IPS-NIHi11 (cell line): ENCODE measurements at regions not wholly inside any gene's neighbourhood (a gene's known extent, or its start where the extent isn't known, plus 50 kb on each side); places are given as distances from the start of the nearest gene placed in this dataset.
A peak's percentile ranks its signal among the peaks of the same experiment; 100 is the strongest.

Experiments used
- DNase-seq: peaks from one replicate; pipeline ENCODE4 v3.0.0; 2012; ENCODE audit warnings: mixed read lengths, low spot score

DNA sequence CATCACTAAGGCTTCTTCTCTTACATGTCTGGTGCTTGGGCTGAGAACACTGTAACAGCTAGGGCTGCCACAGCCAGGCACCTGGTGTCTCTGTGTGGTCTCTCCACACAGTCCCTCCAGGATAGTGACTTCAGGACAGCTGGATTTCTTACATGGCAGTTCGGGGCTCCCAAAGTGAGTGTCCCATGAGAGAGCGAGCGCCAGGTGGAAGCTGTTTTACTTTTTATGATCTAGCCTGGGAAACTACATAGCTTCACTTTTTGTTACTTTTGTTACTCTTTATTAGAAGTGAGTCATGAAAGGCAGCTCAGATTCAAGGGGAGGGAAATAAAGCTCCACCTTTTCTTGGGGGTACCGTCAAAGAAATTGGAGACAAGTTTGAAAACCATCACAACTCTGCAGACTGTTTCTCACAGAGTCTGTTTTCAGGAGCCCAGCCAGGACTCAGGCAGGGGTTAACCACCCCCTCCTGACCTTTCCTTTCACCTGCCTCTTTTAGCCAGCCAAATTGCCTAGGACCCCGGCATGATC lies 373.0 kb downstream of the MID1IP1 start:
- DNase-seq, result no peak

DNA sequence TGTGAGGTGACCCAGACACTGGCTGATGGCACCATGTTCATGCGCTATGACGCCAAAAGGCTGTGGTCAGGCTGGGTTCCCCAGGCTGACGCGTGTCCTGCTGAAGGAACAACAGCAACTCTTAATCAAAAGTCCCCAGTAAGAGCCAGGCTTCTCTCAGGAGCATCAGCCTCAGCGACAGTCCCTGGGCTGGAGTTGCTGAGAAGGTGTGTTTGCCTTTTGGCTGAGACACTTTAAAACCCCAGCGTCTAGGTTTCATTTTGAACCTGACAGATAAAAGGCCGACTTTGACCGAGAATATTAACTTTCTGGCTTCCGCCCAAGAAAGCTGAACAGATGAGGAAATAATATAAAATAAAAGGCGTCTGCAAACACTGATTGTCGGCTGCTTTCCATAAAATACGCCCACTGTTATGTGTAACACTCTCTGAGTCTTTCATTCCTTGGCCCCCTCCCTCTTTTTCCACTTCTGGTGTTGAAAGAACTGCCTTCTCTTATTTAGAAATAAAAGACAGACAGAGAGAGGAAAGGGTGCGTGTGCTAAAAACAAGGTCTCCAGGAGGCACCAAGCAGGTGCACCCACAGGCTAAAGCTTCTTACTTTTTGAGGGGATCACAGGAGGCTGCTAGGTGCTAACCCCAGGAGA lies 373.6 kb downstream of the MID1IP1 start:
- DNase-seq, result no peak

DNA sequence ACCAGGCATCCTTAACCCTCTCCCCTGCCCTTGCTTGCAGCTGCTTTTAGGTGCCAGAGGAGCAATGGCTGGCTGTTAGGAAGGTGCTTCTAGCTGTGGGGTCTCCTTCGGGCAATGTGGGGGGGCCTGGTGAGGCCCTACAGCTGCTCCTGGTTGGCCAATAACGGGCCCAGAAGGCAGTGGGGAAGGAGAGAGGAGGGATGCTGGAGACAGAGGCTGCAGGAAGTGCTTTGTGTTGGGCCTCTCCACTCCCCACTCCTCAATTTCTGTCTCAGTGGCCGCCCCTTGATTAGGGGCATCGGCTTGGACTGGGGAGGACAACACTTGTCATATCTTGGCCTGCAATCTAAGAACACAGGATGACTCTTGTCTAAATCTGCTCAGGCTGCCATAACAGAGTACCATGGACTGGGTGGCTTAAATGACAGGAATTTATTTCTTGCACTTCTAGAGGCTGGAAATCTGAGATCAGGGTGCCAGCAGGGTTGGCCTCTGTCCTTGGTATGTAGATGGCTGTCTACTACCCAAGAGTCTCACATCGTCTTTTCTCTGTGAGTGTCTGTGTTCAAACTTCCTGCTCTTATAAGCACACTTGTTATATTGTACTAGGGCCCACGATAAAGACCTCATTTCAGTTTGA lies 374.3 kb downstream of the MID1IP1 start:
- no peak for DNase-seq

DNA sequence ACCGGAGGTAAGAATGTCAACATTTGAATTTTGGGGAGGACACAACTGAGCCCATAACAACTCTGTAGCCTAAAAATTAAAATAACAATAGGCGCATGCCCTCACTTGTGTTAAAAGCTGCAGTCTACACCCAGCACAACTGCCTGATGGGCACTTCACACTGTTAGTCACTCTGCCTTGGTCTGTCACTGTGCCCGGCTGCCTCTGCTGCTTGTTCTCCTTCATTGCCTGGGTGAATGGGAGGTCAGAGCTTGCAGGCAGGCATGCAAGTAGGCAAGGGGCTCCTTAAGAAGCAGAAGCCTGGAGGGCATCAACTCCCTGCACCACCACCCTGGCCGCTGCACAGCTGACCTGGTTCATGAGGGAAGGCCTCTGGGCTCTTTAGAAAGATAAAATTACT lies 374.8 kb downstream of the MID1IP1 start:
- DNase-seq, result no peak

DNA sequence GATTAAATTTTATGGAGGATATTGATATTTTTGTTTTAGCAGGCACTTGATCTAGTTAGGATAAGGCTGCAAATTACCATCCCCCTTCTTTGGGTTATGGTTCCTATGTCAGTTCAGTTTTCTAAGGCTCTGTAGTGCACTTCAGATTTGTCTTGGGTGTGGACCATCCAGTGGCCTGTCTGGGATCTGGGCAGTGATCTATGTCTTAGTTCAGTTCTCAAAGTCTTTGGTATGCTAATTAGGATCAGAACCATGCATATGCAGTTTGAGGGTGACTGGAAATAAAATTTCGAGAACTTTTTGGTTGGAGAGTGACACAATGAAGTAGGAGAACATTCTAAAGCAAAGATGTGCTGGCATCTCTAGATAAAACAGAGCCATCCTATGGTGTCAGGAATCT lies 388.2 kb downstream of the MID1IP1 start:
- no peak for DNase-seq

DNA sequence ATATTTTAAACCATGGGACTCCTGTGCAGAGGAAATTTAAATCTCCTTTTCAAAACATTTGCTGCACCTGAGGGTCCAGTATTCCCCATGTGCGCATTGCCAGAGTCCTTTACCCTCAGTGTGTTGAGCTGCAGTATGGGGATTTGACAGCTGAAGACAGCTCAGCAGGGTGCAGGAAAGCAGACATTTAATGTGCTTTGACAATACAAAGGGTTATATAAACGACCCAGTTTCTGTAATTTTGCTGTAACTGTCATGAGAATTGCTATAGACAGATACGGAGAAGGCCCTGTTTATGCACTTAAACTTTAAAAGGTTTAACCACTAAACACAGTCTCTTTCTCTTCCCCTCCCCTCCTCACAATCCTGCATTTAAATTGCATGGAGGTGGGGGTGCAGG lies 393.4 kb downstream of the MID1IP1 start:
- DNase-seq, result no peak

DNA sequence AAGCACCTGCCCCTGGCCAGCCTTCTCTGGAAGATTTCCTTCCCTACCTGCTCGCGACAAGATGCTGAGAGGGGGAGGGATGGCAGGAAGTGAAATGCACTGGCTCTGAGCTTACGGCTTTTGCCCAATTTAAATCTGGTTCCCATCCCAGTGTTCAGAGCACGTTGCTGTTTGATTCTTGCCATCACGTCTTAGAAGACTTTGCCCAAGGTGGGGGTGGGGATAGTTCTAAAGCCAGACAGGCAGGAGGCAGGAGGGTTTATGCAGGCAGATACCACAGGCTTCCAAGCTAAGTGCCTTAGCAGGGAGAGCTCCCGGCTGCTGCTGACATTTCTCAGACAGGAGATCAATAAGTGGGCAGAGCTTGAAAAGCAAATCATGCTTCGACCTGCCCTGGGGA lies 393.9 kb downstream of the MID1IP1 start:
- peak; percentile 11 for DNase-seq

DNA sequence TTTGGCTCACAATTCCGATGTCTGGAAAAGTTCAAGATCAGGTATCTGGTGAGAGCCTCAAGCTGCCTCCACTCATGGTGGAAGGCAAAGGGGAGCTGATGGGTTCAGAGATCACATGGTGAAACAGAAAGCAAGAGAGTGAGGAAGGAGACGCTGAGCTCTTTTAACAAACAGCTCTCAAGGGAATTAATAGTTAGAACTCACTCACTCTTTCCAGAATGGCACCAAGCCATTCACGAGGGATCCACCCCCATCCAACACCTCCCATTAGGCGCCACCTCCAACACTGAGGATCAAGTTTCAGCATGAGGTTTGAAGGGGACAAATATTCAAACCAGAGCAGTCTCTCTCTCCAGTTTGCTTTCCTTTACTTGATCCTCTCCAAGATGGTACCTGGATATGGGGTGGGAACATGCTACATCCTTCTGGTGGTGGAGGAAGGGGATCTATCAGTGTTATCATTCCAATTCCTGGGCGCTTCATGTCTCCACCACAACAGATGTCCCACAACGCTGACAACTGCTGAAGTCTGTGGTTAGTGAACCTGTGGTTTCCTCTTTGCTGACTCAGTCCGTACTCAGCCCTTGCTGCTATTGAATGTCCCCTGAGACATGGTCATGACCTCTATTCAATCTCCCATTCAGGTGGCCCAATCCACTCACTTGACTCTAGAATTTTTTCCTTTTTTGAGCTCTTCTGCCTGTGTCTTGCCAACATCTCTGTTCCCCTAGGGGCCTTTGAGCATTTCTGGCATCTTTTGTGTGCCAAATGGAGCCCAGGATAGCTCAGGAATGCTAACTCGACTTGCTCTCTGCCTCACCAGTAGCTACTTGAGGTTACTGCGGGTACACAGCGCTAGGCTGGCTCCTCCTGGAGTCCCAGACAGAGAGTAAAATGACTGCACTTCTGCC lies 395.2 kb downstream of the MID1IP1 start:
- DNase-seq, result no peak

DNA sequence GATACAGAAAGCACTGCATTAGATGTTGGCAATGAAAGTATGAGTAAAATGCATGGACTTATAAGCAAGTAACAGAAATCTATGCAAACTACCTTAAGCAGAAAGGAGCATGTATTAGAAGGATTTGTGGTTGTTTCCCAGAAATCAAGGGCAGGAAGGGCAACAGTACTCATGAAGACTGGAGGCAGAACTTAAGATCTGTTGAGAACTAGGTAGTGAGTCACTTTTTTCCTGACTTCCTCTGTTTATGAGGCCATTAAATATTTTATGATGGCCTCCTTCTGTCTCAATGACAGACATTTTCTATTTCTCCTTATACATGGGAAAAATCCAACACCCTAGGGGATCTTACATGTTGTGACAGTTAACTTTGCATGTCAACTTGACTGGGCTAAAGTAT lies 398.2 kb downstream of the MID1IP1 start:
- DNase-seq, result no peak

DNA sequence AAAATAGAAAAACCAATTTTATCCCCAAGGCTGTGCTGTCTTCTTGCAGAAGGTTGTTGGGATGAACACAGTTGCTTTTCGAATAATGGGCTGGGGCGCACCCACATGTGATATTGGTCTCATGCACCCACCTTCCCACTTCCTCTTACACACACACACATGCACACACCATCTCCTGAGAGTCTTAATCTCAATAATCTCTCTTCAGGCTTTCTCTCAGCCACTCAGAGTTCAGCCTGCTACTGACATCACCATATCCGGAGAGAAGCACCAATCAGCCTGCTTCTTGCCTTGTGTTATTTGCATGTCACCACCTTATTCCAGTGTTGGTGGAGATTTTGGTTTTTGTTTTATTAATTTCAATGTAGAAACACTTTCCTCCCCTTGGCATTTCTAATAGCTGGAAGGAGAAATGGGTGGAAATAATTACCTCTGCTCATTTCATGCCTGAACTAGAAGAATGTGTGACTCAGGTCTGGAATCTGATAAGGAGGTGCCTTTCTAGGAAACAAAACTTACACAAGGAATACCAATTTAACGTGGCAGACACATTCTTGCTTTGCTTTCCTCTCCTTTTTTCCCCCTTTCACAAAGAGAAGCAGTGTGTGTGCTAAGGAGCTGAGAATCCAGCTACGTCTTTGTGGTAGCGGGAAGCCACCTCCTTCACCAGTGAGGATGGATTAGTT lies 400.2 kb downstream of the MID1IP1 start:
- DNase-seq, result no peak

DNA sequence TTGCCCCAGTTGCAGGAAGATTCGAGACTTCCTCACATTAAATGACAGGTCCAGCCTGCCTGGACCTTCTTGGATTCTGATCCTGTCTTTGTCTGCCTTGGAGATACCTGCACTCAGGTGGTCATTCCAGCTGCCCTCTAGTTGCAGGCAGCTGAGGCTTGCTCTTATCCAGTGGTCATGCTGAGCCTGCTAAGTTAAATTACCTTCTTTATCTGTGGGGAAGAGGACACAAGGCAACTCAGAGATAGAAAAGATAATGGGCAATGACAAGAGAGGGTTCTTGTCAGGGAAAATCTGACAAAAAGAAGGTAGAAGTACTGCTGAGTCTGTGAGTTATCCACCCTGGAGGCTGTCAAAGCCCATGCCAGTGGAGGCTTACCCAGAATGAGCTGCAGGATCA lies 401.4 kb downstream of the MID1IP1 start:
- DNase-seq, result no peak

DNA sequence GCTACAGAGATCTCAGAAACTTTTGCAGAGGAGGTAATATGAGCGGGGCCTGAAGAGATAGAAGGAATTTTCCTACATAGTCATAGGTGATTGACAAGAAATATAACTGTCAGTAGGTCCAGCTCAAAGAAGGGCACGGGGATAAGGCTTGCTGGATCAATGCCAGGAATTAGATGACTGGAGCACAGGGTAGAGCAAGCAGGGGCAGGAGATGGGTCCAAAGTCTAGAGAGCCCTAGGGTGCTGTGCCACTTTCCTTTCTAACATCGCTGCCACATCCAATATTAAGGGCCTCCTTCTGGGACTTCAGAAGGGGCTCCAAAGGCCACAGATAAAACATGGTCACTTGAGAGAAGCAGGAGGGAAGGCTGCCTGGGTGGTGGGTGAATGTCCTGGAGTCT lies 402.2 kb downstream of the MID1IP1 start:
- DNase-seq, result no peak

DNA sequence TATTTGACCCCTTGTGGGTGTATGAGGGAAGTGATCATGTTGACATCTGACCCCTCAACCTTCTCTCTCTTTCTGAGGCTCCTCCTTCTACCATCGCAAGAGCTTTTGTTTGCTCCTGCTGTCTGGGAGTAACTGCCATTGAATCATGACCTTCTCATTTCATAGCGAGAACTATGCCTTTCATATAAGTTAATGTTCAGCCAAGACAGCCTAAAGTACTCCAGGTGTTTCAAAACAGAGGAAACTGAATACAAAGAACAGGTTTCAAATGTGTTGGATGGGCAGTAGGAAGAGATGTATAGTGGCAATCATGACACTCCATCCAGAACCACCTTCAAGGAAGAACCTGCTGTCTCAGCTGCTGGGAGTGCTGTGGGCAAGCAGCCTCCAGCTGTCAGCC lies 403.1 kb downstream of the MID1IP1 start:
- no peak for DNase-seq

DNA sequence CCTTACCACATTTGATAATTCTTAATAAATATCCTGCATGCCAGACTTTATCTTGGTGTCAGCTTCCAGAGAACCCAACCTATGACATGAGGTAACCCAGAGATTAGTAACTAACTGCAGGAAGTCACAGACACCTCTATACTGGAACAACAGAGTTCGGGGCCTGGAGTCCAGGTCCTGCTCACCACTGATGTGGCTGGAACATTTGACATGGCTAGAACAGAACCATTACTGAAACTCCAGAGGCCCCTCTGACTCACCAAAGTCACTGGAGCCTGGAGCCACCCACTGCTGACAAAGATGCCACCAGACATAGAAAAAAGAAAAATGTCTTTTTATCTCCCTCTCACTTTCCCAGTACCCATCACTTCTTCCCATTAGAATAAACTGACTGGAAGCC lies 403.7 kb downstream of the MID1IP1 start:
- no peak for DNase-seq

DNA sequence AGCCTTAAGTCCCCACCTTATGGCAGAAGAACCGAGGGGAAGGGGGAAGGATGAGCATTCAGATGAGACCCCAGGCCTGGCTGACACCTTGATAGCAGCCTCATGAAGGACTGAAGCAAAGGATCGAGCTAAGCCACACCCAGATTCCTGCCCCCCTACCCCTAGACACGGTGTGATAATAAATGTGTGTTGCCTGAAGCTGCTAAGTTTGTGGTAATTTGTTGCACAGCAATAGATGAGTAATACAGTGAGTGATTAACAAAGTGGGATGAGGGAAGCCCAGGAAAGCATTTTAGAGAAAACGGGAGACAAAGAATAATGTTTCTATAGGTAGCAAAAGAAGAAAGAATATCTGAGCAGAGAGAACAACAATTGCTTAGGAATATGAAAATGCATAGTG lies 404.2 kb downstream of the MID1IP1 start:
- DNase-seq, result no peak

DNA sequence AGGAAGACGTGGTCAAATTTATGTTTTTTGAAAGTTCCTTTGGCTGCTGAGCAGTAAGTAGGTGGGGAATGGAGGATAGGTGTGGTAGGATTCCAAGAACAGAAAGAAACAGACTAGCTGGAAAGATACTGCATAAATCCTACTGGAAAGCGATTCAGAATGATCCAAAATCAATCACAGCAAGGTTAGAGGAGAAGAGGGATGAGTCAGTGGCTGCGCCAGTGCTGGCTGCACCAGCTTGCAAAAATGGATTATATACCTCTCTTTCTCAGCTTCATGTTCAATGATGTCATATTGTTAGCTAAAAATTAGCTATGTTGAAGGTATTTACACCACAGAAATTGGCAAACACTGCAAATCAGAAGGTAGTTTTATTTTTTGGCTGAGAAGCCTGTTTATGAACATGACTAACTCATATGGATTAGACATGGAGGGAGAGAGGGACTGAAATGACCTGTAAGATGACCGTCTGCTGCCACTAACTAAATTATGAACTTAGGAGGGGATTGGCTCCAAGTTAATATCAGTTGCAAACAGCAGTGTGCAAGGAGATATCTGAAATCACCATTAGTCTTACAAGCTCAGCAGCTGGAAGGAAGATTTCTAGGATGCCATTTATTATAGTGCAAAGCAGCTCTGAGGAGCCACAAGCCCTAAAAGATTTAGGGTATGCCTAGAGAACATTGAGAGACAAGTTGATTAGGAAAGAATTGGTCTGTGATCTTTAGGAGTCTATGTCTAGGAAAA lies 405.3 kb downstream of the MID1IP1 start:
- no peak for DNase-seq

DNA sequence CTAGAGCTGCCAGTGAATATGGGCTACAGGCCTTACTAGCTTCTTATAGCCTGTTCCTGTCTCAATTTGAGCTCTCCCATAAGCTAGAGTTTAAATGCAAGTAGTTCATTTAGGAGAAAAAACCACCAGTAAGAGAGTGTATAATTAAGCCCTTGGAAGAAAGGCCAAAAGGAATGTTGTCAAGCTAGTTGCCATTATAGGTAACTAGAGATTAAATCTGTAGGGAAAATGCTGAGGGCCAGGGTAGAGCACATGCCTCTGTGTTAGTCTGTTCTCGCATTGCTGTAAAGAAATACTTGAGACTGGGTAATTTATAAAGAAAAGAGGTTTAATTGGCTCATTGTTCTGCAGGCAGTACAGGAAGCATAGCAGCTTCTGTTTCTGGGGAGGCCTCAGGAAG lies 410.2 kb downstream of the MID1IP1 start:
- no peak for DNase-seq

DNA sequence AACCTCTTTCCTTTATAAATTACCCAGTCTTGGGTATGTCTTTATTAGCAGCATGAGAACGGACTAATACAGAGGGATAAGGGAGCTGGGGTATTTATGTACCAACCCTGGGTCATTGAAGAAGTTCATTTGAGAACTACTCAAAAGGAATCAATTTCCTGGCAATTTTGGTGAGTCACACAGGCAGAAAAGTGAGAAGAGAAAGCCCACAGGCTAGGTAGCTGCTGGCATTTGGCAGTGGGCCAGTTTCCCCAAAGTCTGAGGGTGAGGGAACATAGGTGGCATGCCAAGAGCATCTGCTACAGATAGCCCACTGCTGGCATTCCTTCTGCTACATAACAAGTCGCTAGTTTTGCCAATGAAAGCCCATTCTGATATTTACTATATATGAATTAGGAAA lies 411.2 kb downstream of the MID1IP1 start:
- no peak for DNase-seq

DNA sequence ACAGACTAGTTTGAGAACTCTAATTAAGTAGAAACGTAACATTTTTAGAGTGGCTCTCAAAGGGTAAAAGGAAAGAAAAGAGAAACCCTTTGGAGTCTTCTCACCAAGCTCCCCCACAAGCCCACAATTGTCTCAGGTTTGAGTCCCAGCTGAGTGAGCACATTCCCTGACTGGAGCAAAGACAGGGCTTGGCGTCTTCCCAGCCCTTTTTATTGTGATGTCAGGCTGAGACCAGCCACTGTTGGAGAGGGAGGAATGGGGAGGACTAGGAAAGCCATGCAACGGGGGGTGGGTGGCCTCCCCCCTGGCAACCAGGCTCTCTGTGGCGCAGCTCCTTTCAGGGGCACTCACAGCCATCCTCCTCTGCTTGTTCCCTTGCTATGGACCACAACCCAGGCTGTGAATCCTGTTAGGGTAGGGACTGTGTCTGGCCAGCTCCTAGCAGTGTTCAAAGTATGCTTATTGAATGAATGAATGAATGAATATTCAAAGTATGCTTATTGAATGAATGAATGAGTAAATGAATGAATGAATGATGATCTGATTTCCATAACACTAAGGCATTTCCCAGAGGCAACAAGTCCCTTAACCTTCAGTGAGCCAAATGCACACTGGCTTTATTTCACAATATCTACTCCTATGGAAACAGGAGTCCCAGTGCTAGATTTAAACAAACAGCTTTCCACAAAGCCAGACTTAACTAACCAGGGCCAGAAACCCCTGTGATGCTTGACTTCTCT lies 413.3 kb downstream of the MID1IP1 start:
- no peak for DNase-seq

DNA sequence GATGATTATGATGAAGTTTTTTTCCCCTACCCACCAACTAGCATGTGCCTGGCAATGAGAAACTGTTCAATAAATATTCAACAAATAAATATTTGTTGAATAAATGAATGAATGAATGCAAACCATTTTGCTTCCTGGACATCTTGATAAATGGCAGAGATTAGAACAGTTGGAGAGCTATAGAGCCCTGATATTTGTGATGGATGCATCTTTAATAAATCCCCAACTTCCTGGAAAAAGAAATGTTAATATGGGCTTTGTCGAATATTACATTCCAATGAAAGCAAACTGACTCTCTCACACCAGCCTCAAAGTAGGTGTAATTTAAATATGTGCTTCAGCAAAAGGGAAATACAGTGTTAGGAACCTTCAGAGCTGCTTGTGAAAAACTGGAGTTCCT lies 419.7 kb downstream of the MID1IP1 start:
- no peak for DNase-seq
